HG02884 (cell line): ENCODE measurements at regions not wholly inside any gene's neighbourhood (a gene's known extent, or its start where the extent isn't known, plus 50 kb on each side); places are given as distances from the start of the nearest gene placed in this dataset.
"Not testable (repeated sequence)": the region's sequence is repeated elsewhere in the genome, so short reads cannot be mapped to it uniquely, and the experiment has no call there.

Experiments
- ATAC-seq: cut with Tn5 transposase; IDR thresholded peaks from one replicate; pipeline ENCODE4 v1.9.1; 2021; ENCODE audit warnings: mild to moderate bottlenecking, moderate library complexity; ENCODE audit not compliant: unreplicated experiment

- ATAC-seq: no peak
These were observed 131.8 kb upstream of the MAP1LC3B2 start for GRCh38 chr12:116427200-116427930.

DNA sequence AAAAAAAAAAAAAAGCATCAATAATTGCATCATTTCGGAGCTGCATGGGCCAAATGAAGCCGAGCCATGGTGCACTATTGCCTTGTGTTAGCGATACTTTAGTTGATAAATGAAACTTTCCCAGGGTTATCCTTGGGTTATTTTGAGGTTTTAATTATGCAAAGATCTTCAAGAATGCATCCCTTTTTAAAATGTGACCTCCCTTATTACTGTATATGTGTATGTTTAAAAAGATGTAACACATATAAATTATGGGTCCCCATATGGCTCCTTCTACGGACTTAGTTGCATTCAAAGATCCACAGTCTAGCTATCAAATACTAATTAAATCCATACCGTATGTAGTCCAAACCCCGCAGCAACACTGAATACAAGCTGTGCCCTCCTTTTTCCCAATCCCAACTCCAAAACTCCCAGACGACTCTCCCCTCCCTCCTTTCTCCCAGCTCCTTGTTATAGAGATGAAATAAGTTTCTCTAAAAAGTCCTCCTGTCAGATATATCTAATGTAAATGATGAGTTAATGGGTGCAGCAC is 129.3 kb upstream of the MAP1LC3B2 start:
- no peak for ATAC-seq

- ATAC-seq: no peak
These were observed 128.1 kb upstream of the MAP1LC3B2 start for GRCh38 chr12:116430911-116431565.

DNA sequence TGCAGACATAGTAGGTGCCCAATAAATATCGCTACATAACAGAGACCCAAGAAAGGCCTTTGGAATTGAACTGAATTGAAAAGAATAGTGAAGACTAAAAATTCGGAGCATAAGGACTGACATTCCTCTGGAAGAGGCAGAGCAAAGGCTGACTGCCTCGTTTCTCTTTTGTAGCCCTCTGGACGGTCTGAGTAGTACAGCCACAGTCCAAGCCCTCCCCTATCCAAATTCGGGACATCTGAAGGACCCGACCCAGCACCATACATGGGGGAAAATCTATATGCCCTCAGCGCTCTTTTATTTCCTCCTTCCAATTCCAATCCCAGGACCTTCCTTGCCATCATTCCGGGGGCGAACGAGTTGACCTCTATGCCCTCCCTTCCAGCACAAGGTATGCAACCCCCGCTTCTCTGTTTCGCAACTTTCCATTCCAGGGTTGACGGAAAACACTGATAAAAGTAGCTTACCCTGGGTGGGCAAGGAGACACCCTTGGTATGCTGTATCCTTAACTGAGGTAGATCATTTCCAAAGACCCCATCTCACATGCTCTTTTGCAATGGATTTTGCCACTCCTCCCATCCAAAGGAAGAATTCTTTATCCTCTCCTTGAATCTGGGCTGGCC is 127.4 kb upstream of the MAP1LC3B2 start:
- ATAC-seq: no peak

- ATAC-seq: no peak
These were observed 126.8 kb upstream of the MAP1LC3B2 start for GRCh38 chr12:116432314-116432750.

DNA sequence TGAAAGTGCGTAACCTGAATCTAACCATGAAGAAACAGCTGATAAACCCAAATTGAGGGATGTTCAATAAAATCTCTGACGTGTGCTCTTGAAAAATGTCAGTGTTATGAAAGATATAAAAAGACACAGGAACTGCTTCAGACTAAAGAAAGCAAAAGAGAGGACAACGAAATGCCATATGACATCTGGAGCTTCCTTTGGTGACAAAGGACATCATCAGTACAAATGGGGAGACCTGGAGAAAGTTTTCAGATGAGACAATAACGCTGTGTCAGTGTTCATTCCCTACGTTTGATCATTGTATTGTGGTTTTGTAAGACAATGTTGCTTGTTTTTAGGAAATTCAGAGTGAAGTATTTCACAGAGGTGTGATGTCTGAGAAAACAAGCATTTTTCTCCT is 125.9 kb upstream of the MAP1LC3B2 start:
- no peak for ATAC-seq

GRCh38 chr12:116434155-116435011 is 124.8 kb upstream of the MAP1LC3B2 start:
- ATAC-seq: no peak

- no peak for ATAC-seq
These were observed 123.2 kb upstream of the MAP1LC3B2 start for GRCh38 chr12:116435984-116436383.

- no peak for ATAC-seq
These were observed 122.5 kb upstream of the MAP1LC3B2 start for GRCh38 chr12:116436561-116437249.

GRCh38 chr12:116441292-116441691 is 117.9 kb upstream of the MAP1LC3B2 start:
- ATAC-seq: no peak

GRCh38 chr12:116442304-116442703 is 116.9 kb upstream of the MAP1LC3B2 start:
- no peak for ATAC-seq

DNA sequence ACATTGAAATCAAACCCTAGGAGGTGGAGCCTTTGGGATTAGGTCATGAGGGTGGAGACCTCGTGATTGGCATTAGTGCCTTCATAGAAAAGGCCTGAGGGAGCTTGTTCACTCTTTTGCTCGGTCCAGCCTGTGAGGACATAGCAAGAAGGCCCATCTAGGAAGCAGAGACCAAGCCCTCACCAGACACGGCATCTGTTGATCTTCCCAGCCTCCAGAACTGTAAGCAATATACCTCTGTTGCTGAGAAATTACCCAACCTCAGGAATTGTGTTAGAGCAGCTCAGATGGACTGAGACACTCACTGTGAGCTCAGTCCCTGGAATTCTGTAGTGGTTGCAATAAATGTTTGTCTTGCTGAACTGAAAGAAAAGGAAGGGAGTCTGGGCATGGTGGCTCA is 116.2 kb upstream of the MAP1LC3B2 start:
- no peak for ATAC-seq

GRCh38 chr12:116443821-116444589 is 115.2 kb upstream of the MAP1LC3B2 start:
- ATAC-seq: no peak

- no peak for ATAC-seq
These were observed 114.6 kb upstream of the MAP1LC3B2 start for GRCh38 chr12:116444590-116444943.

- no peak for ATAC-seq
These were observed 110.9 kb upstream of the MAP1LC3B2 start for GRCh38 chr12:116448165-116448739.

DNA sequence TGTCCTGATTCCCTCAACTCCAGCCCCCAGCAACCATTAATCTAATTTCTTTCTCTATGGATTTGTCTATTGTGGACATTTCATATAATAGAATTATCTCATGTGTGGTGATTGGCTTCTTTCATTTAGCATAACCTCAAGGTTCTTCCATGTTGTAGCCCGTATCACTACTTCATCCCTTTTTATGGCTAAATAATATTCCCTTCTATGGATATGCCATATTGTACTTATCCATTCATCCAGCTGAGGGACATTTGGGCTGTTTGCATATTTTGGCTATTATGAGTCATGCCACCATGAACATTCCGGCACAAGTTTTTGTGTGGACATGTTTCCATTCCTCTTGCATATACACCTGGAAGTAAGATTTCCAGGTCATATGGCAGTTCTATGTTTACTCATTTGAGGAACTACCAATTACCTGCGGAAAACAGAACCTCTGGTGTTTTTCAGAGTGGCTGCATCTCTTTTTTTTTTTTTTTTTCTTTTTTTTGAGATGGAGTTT is 108.7 kb upstream of the MAP1LC3B2 start:
- ATAC-seq: no peak

- ATAC-seq: not testable (repeated sequence)
These were observed 106.2 kb upstream of the MAP1LC3B2 start for GRCh38 chr12:116452975-116453374.

GRCh38 chr12:116453631-116454030 is 105.5 kb upstream of the MAP1LC3B2 start:
- no peak for ATAC-seq

DNA sequence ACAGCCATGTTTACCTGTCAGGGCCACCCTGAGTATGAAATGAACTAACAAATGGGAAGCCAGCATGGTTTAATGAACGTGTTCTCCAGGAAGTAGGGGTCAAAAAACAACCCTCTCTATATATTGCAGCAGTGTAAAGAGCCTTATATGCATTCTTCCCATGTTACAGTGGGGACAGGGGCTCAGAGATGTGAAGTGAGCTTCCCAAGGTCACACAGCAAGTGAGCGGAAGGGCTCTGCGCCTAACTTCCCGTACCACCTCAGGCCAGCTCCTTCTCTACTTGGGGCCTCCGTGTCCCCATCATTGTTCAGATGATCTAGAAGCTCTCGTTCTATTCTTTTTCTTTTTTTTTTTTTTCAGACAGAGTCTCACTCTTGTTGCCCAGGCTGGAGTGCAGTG is 105.1 kb upstream of the MAP1LC3B2 start:
- ATAC-seq: no peak
